KMS-11 (cell line): ENCODE measurements at regions not wholly inside any gene's neighbourhood (a gene's known extent, or its start where the extent isn't known, plus 50 kb on each side); places are given as distances from the start of the nearest gene placed in this dataset.

Source experiments
- H2AFZ ChIP-seq: fragments of 200-600 bp; sonication (generic); 2 replicates; pipeline ENCODE4 v1.6.1; 2016; ENCODE audit warnings: antibody characterized with exemption, mixed run types, low read depth
- H3K27ac ChIP-seq: fragments of 200-600 bp; sonication (generic); 2 replicates; pipeline ENCODE4 v1.6.1; 2016; ENCODE audit warnings: mild to moderate bottlenecking, mixed run types
- H3K27me3 ChIP-seq: fragments of 200-600 bp; sonication (generic); 2 replicates; pipeline ENCODE4 v1.6.1; 2017; ENCODE audit warnings: mild to moderate bottlenecking, low read depth, mixed run types, moderate library complexity; ENCODE audit not compliant: insufficient read depth
- H3K36me3 ChIP-seq: fragments of 200-600 bp; sonication (generic); 2 replicates; pipeline ENCODE4 v1.6.1; 2017; ENCODE audit warnings: mild to moderate bottlenecking, mixed run types; ENCODE audit not compliant: insufficient read depth
- H3K4me1 ChIP-seq: fragments of 200-600 bp; sonication (generic); 2 replicates; pipeline ENCODE4 v1.6.1; 2016; ENCODE audit warnings: mild to moderate bottlenecking, low read depth, mixed run types; ENCODE audit not compliant: poor library complexity, severe bottlenecking
- H3K4me2 ChIP-seq: fragments of 200-600 bp; sonication (generic); 2 replicates; pipeline ENCODE4 v1.7.0; 2016; ENCODE audit warnings: mild to moderate bottlenecking, mixed run types
- H3K4me3 ChIP-seq: fragments of 200-600 bp; sonication (generic); IDR thresholded peaks from 2 replicates; pipeline ENCODE4 v1.6.1; 2017; ENCODE audit warnings: low read depth, low read length, mixed read lengths; ENCODE audit not compliant: insufficient read depth
- H3K79me2 ChIP-seq: fragments of 200-600 bp; sonication (generic); 2 replicates; pipeline ENCODE4 v1.6.1; 2016; ENCODE audit warnings: low read depth, mixed run types; ENCODE audit not compliant: insufficient read depth
- H3K9ac ChIP-seq: fragments of 200-600 bp; sonication (generic); 2 replicates; pipeline ENCODE4 v1.6.1; 2016; ENCODE audit warnings: mild to moderate bottlenecking, mixed run types
- H4K20me1 ChIP-seq: fragments of 200-600 bp; sonication (generic); 2 replicates; pipeline ENCODE4 v1.6.1; 2016; ENCODE audit warnings: mild to moderate bottlenecking, mixed run types; ENCODE audit not compliant: insufficient read depth
- CTCF ChIP-seq: fragments of 200-600 bp; sonication (generic); conservative IDR thresholded peaks from 2 replicates; pipeline ENCODE4 v1.6.1; 2017; ENCODE audit warnings: low read depth, mild to moderate bottlenecking, antibody characterized with exemption, low read length, moderate library complexity, mixed read lengths

DNA sequence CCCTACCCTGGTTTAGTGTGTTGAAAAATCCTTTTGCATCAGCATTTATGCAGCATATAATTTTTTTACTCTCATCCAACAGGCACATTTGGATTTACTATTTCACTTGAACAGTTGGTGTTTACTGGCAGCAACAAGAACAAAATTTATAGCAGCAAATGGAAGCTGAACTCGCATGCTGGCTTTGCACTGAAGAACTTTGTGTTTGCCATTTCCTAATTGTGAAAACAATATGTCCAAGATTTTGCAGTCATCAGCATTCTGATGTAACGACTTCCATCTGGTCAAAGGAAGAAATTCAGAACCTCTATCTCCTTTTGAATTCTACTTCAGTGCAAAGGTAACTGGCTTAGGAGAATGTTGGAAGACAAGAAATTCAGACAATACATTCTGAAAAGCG lies 131.0 kb downstream of the DLEU7 start:
- no peak overlapping the region for H3K9ac ChIP-seq
- H3K27me3 ChIP-seq, result no peaks in the 10 kb centered on the region
- H3K36me3 ChIP-seq, result no peaks in the 10 kb centered on the region
- no peaks in the 10 kb centered on the region for H3K4me1 ChIP-seq
- TF ChIP-seq CTCF, result no peak
- H3K79me2 ChIP-seq, result no peaks in the 10 kb centered on the region
- H3K27ac ChIP-seq, result no peak overlapping the region
- H4K20me1 ChIP-seq, result no peaks in the 10 kb centered on the region
- no peak overlapping the region for H3K4me2 ChIP-seq
- H2AFZ ChIP-seq, result no peak overlapping the region
- H3K4me3 ChIP-seq, result no peak overlapping the region

DNA sequence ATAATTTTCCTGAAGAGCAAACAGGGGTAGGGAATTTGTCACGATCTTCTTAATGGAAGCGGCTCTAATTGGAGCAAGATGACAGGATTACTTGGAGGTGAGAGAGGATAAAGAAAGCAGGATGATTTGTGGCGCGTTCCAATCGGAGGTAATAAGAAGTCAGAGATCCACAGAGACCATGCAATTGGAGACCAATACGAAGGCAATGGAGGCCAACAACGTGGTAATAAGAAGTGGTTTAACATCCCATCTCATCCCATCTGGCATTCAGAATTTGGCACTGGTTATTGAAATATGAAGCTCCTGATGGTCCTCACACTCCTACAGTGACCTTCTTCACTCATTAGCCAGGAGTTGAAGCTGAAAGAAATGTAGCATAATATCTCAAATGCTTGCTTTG lies 130.6 kb downstream of the DLEU7 start:
- Histone ChIP-seq H3K27ac (no peak overlapping the region), H3K4me3 (no peak overlapping the region), H4K20me1 (no peaks in the 10 kb centered on the region), H3K4me1 (no peaks in the 10 kb centered on the region), H3K79me2 (no peaks in the 10 kb centered on the region), H3K27me3 (no peaks in the 10 kb centered on the region), H3K4me2 (no peak overlapping the region), H3K9ac (no peak overlapping the region), H3K36me3 (no peaks in the 10 kb centered on the region), H2AFZ (no peak overlapping the region)
- TF ChIP-seq CTCF, result no peak

DNA sequence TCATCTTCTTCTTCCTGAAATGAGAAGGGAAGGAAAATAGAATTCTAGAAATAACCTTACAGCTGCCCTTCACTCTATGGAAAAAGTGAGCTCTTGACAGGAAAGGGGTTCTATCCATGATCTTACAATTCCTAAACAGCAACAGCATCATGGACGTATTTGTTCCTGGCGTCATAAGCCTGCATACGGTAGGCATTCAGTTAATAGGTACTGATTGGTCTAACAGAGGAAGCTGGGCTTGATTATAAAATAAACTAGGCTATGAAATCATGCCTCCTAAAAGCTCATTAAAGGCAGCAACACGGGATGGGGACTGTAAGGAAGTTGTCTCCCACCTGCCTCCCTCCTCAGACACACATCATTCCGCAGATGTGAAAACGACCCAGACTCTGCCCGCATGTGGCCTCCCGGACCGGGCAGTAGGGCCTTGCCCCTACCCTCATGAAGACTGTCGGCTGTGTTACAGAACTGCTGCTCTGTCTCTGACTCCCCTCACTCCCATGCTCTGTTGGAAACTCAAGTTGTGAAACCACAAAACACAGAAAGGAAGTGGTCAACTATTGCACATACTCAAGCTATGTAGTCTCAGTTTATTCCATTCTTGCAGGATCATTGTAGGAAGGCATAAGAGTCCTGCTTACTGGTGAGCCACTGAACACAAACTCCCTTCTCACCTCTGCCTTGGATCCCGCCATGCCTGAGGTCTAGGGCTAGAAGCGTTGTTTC lies 129.8 kb downstream of the DLEU7 start:
- H3K4me3 ChIP-seq, result no peak overlapping the region
- no peak overlapping the region for H2AFZ ChIP-seq
- no peak overlapping the region for H3K4me2 ChIP-seq
- H3K27me3 ChIP-seq, result no peaks in the 10 kb centered on the region
- H4K20me1 ChIP-seq, result no peaks in the 10 kb centered on the region
- H3K9ac ChIP-seq, result no peak overlapping the region
- no peak overlapping the region for H3K27ac ChIP-seq
- no peaks in the 10 kb centered on the region for H3K79me2 ChIP-seq
- no peak for TF ChIP-seq CTCF
- no peaks in the 10 kb centered on the region for H3K4me1 ChIP-seq
- H3K36me3 ChIP-seq, result no peaks in the 10 kb centered on the region

- Histone ChIP-seq H3K27me3 (no peaks in the 10 kb centered on the region), H3K27ac (no peak overlapping the region), H4K20me1 (no peaks in the 10 kb centered on the region), H3K4me3 (no peak overlapping the region), H3K4me1 (no peaks in the 10 kb centered on the region), H2AFZ (no peak overlapping the region), H3K79me2 (no peaks in the 10 kb centered on the region), H3K4me2 (no peak overlapping the region), H3K36me3 (no peaks in the 10 kb centered on the region), H3K9ac (no peak overlapping the region)
- TF ChIP-seq CTCF, result no peak
These were observed 128.6 kb downstream of the DLEU7 start for GRCh38 chr13:50714891-50715290.
